GM21423 (cell line): ENCODE measurements at regions not wholly inside any gene's neighbourhood (a gene's known extent, or its start where the extent isn't known, plus 50 kb on each side); places are given as distances from the start of the nearest gene placed in this dataset.
"Not testable (repeated sequence)": the region's sequence is repeated elsewhere in the genome, so short reads cannot be mapped to it uniquely, and the experiment has no call there.

Experiments
- ATAC-seq: cut with Tn5 transposase; IDR thresholded peaks from one replicate; pipeline ENCODE4 v1.9.1; 2021; ENCODE audit warnings: mild to moderate bottlenecking, moderate library complexity; ENCODE audit not compliant: unreplicated experiment

- ATAC-seq: no peak
Measured at GRCh38 chr12:131430158-131430742, 280.6 kb upstream of the SFSWAP start.

DNA sequence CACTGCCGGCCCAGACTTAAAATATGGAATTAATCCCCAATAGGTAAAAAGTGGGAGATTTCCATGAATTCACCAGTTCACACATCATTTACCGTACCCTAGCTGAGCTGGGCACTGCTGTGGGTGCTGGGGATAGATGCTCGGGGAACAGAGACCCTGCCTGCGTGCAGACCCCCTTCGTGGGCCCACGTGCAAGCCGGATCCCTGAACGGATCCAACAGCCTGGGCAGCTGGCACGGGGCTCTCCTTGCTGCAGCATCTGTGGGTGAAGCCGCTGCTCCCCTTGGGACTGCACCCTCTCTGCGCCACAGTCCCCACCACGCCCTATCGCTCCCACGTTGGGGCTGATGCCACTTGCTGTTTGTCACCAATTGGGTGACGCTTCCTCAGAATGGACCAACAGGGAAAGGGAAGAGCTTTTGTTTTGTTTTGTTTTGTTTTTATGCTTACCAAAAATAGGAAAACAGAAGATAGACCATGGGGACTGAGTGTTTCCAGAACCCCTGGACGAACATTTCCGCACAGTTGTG lies 279.7 kb upstream of the SFSWAP start:
- ATAC-seq: not testable (repeated sequence)

GRCh38 chr12:131432532-131433260 lies 278.2 kb upstream of the SFSWAP start:
- ATAC-seq: no peak

- no peak for ATAC-seq
Measured at GRCh38 chr12:131434208-131435125, 276.4 kb upstream of the SFSWAP start.

- no peak for ATAC-seq
Measured at GRCh38 chr12:131436922-131437705, 273.8 kb upstream of the SFSWAP start.

DNA sequence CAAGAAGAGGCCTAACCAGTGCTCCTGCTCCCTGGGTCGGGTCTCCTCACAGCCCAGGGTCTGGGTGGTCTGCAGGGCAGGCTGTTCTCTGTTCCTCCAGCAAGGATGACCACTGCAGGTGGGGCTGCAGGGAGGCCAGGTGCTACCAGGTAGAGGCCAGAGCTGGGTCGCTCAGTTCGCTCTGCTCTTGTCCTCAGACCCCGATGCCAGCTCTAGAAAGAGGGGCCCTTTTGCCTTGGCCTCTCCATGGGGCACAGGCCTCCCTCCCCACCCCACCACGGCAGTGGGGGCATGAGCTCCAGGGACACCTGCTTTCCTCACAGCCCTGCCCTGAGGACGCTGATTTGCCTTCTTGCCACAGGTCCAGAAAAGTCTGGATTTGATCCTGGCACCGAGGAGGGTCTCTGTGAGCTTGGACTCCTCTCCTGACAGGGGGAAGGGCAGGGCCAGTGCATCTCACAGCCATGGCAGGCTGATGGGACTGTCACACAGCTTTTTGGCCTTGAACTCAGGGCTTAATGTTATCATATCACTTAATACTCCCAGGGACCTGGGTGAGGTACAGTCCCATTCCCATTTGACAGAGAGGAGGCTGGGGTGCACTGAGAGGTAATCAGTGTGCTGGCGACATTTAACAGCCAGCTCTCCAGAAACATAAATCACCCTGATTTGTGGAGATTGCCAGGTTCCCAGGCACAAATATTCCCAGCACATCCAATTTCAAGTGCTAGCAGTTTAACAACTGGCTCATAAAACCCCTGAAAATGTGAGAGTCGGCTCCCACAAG lies 273.0 kb upstream of the SFSWAP start:
- no peak for ATAC-seq

GRCh38 chr12:131438493-131438835 lies 272.4 kb upstream of the SFSWAP start:
- ATAC-seq: not testable (repeated sequence)

GRCh38 chr12:131438881-131439280 lies 272.0 kb upstream of the SFSWAP start:
- no peak for ATAC-seq

DNA sequence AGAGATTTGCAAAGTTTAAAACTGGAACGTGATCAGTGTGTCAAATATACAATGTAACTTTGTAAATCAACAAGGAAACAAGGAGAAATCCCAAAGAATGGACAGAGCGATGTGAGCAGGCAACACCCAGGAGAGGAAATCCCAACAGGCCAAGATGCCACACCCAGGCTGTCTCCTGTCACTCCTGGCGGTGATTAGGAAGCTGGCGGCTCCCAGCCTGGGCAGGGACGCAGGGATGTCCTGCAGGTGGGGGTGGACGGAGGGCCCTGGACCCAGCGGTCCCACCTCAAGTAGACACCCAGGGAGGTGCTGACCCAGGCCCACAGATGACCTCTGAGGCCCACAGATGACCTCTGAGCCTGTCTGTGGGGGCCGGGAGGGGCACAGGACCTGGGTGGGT lies 271.1 kb upstream of the SFSWAP start:
- ATAC-seq: not testable (repeated sequence)

DNA sequence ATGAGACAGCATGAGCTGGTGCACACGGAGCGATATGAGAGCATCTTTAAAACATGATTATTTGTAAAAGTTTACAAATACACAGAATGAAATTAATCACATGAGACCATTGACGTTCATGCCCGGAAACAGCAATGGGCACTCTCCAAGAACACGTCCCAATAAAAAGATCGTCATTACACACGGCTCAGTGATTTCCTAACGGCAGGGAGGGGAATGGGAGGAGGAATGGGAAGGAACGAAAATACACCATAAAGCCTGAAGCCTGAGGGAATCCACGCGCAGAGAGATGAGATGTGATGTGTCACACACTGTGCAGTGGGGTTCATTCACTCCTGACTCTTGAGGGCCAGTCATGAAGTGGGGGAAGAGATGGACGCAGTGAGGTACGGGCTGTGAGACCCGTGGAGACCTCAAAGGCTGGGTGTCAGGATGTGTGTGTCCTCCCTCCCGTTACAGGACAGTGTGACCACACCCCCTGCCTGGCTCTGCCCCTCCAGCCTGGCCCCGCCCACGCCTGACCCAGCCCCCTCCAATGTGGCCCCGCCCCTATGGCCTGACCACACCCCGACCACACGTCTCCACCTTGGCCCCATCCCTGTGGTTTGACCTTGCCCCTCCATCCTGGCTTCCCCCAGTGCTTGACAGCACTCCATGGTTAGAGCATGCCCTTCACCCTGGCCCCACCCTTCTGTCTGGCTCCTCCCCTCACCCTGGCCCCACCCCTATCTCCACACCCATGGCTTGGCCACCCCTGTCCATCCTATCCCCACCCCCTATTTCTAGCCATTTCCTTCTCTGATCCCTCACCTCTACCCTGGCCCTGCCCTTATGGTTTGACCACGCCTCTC lies 270.5 kb upstream of the SFSWAP start:
- not testable (repeated sequence) for ATAC-seq

DNA sequence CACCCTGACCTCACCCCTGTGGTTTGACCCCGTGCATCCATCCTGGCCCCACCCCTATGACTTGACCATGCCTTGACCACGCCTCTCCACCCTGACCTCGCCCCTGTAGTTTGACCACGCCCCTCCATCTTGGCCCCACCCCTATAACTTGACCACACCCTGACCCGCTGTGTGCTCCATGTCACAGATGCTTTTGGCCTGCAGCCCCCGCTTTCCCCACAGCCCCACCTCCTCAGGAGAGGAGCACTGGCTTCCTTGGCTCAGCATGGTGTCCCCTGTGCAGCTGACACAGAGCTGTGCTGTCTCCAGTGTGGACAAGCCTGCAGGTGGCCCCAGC lies 269.9 kb upstream of the SFSWAP start:
- no peak for ATAC-seq

- ATAC-seq: no peak
Measured at GRCh38 chr12:131441638-131442336, 269.1 kb upstream of the SFSWAP start.

DNA sequence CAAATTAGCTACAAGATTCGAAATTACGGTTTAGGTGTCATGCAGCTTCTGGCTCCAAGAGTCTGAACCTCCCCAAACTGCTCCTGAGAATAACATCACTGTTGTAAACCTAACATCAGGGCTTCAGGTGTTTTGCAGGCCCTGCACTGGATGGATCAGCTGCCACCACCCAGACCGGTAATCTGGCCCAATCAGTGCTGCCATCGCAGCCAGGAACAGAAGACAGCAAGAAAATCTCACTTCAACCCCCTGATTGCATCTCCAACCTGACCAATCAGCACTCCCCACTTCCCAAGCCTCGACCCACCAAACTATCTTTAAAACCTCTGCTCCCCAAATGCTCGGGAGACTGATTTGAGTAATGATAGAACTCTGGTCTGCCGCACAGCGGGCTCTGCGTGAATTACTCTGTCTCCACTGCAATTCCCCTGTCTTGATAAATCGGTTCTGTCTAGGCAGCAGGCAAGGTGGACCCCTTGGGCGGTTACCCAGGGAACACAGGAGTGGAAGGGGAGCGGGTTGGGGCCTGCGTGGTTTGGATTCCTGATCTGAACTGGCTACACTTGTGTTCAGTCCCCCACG lies 268.5 kb upstream of the SFSWAP start:
- ATAC-seq: no peak

- no peak for ATAC-seq
Measured at GRCh38 chr12:131443019-131444000, 267.6 kb upstream of the SFSWAP start.

GRCh38 chr12:131444220-131445164 lies 266.4 kb upstream of the SFSWAP start:
- ATAC-seq: no peak
